NCI-H2081 (cell line): ENCODE measurements at regions not wholly inside any gene's neighbourhood (a gene's known extent, or its start where the extent isn't known, plus 50 kb on each side); places are given as distances from the start of the nearest gene placed in this dataset.

Experiments used
- DNase-seq, 2 experiments: peaks; one replicate each; lab custom pipeline; 2025; lab: John Stamatoyannopoulos, UW

DNA sequence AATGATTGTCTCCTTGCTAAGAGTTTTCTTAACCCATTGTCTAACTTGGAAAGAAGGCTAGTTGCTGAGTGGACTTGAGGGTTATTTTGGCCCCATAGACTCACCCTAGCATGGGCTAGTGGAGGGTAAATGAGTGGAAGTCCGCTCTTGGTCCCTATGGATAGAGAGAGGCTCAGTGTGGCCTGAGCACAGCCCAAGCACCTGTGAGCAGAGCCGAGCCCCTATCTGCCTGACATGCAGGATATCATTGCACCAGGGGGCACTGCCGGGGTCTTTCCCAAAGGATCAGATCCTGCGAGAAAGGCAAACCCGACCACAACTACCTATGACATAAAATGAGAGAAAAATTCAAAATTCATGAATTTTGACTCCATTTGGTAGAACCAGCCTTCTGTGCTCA lies 70.6 kb upstream of the GGTLC1 start:
- no peak for DNase-seq

- no peak for DNase-seq
Measured at GRCh38 chr20:24056491-24056890, 67.9 kb upstream of the GGTLC1 start.

GRCh38 chr20:24052599-24053275 lies 64.2 kb upstream of the GGTLC1 start:
- no peak for DNase-seq

GRCh38 chr20:24051160-24051559 lies 62.6 kb upstream of the GGTLC1 start:
- no peak for DNase-seq

GRCh38 chr20:24050119-24050518 lies 61.5 kb upstream of the GGTLC1 start:
- no peak for DNase-seq

GRCh38 chr20:24049081-24049480 lies 60.5 kb upstream of the GGTLC1 start:
- no peak for DNase-seq

DNA sequence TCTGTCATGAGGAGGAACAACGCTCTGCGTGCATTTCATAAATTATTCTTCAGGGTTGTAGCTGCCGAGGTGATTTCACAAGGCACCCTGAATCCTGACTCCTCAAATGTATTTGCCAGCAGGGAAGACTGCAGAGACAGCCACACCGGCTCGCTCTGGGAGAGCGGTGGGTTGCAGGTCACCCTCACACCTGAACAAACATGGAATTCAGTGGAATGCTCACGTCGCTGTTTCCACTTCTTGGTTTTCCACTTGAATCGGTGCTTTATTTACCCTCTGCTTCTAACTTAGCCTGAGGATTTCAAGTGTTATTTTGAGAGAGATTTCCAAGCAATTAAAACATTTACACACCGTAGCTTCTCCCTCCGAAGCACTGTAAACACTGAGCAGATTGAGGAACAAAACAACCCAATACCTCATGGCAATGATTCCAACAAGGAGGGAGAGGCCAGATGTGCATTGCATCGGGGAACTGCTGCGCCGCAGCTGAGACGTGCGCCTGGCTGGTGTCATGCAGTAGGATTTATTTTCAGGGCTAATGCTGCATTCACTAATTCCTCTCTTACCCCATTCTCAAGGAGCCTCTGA lies 59.5 kb upstream of the GGTLC1 start:
- DNase-seq: no peak

- no peak for DNase-seq
Measured at GRCh38 chr20:24046888-24047287, 58.3 kb upstream of the GGTLC1 start.

GRCh38 chr20:24045621-24046318 lies 57.2 kb upstream of the GGTLC1 start:
- no peak for DNase-seq

GRCh38 chr20:24043294-24043693 lies 54.7 kb upstream of the GGTLC1 start:
- DNase-seq: no peak

GRCh38 chr20:24042646-24043045 lies 54.1 kb upstream of the GGTLC1 start:
- no peak for DNase-seq

GRCh38 chr20:24040896-24041459 lies 52.4 kb upstream of the GGTLC1 start:
- no peak for DNase-seq

DNA sequence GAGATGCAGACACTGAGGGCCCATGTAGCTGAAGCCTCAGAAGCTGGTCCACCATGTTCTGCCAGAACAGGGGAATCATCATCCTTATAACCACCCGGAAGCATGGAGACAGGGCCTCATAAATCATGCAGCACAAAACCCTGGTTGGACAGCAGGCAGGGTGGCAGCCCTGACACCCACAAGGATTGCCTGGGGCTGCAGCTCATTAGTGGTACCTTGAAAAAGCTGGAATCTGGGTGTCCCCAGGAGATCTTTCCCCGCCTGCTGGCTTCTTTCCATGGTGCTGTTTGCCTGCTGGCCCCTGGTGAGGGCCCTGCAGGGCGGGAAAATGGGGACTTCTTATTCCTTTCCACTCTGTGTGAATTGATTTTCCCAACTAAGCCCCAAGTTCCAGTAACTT lies 50.6 kb upstream of the GGTLC1 start:
- DNase-seq: no peak
